ENCODE measurements at regions not wholly inside any gene's neighbourhood (a gene's known extent, or its start where the extent isn't known, plus 50 kb on each side); places are given as distances from the start of the nearest gene placed in this dataset.

DNA sequence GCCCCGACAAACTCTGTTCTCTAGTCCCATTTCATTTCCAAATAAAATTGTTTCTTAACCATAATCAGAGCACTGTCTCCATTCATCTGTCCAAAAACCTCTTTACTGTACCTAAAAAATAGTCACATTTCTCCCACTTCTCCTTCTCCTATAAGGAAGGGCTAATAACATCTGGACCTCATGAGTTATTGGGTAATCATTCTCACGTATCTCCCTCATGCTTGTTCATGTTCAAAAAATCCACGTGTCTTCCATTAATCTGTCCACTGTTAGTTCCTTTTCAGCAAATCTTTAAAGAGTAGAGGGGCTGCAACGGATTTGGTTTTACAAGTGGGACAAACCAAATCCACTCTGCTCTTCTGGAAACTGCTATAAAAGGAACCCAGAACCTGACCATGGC, 1418.8 kb downstream of the MRPL39 start:
- Mint-ChIP-seq H3K36me3 (no peaks in the 10 kb centered on the region), H3K9me3 (no peaks in the 10 kb centered on the region), H3K4me3 (no peak overlapping the region), H3K4me1 (ENCODE audit: low read depth) (no peaks in the 10 kb centered on the region), H3K27ac (no peak overlapping the region), H3K27me3 (no peaks in the 10 kb centered on the region)
- ChIA-PET CTCF (no interaction called here), POLR2A (no interaction called here)
- no peak for DNase-seq
- intact Hi-C loops (cut with micrococcal nuclease), result no loop called here

DNA sequence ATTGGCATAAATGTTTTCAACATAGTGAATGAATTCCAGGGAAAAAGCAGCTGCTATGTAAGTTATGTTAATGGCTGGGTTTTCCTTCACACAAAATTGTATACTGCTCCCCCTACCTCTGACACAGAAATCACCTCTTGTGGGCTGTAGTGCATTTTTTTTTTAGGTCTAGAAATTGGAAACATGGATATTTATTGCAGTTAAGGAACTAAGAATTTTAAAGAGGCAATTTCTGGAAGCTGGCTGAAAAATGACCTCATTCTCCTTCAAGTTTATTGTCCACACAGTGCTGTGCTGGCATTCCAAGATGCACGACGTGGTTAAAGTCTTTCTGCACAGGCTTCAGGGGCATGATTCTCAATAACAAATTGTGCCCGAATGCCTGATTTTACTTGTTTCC, 1424.2 kb downstream of the MRPL39 start:
- peaks cover 9% of the 10 kb centered on the region for H3K9me3 Mint-ChIP-seq
- no peaks in the 10 kb centered on the region for H3K36me3 Mint-ChIP-seq
- no peak for DNase-seq
- ChIA-PET CTCF (no interaction called here), POLR2A (no interaction called here)
- no peaks in the 10 kb centered on the region for H3K27me3 Mint-ChIP-seq
- intact Hi-C loops (cut with micrococcal nuclease), result no loop called here
- H3K4me3 Mint-ChIP-seq, result no peak overlapping the region
- H3K4me1 Mint-ChIP-seq (ENCODE audit: low read depth), result no peaks in the 10 kb centered on the region
- H3K27ac Mint-ChIP-seq, result no peak overlapping the region

DNA sequence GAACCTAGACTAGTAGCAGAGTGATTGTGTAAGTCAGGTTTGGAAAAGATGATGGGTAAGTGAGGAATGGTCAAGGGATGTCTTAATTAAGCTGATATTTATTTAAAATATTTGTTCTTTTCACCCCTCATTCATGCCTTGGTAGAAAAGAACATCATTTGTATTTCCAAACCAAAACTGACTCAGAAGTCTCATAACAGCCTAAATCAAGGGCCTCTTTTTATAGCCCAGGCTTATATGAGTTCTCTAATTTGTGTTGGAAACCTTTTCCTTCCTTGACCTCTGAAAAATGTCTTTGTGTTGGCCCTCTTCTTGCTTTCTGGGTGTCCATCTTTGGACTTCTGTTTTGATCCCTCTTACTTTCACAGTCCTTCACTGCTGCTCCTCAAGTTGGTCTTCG, 1428.2 kb downstream of the MRPL39 start:
- Mint-ChIP-seq H3K9me3 (peaks cover 9% of the 10 kb centered on the region), H3K27me3 (no peaks in the 10 kb centered on the region), H3K27ac (no peak overlapping the region), H3K4me1 (ENCODE audit: low read depth) (no peaks in the 10 kb centered on the region), H3K4me3 (no peak overlapping the region), H3K36me3 (no peaks in the 10 kb centered on the region)
- no peak for DNase-seq
- ChIA-PET CTCF (no interaction called here), POLR2A (no interaction called here)
- intact Hi-C loops (cut with micrococcal nuclease), result no loop called here

DNA sequence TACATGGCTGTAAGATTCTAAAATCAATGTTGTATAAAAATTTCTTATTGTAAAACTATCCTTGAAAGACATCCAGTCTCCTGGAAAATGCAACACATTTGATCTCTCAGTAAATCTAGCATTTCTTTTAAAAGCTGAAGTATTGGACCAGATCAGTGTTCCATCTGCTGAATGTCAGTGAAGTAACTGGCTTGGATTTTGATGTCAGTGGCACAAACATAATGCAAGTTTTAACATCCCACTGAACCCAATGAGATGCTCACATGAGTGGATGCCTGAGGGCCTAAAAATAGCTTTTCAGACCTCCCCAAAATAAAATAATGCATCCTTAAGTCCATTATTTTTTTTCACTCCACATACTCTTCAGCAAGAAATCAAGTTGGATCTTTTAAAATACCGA, 1432.2 kb downstream of the MRPL39 start:
- Mint-ChIP-seq H3K4me1 (ENCODE audit: low read depth) (no peaks in the 10 kb centered on the region), H3K4me3 (no peak overlapping the region), H3K27me3 (no peaks in the 10 kb centered on the region), H3K36me3 (no peaks in the 10 kb centered on the region), H3K27ac (no peak overlapping the region), H3K9me3 (peaks cover 9% of the 10 kb centered on the region)
- intact Hi-C loops (cut with micrococcal nuclease), result no loop called here
- CTCF ChIA-PET, result no interaction called here
- DNase-seq, result no peak
- POLR2A ChIA-PET, result no interaction called here

DNA sequence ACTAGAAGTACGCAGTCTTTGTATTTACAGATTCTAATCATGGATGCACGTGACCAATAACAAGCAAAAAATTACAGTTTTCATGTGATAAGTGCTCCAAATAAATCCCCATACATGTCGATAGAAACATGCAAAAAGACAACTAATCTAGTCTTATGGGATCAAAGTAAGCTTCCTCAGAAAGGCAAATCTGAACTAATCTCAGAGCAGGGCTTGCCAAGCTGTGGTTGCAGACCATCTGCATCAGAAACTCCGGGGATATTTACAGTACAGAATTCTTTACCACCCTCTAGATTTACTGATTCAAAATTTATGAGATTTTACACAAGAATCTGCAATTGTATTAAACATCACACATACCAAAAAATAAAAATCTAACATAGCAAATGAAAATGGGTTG, 1435.5 kb downstream of the MRPL39 start:
- Mint-ChIP-seq H3K36me3 (no peaks in the 10 kb centered on the region), H3K9me3 (no peaks in the 10 kb centered on the region), H3K27me3 (no peaks in the 10 kb centered on the region), H3K4me3 (no peak overlapping the region), H3K4me1 (ENCODE audit: low read depth) (no peaks in the 10 kb centered on the region), H3K27ac (no peak overlapping the region)
- ChIA-PET POLR2A (no interaction called here), CTCF (no interaction called here)
- intact Hi-C loops (cut with micrococcal nuclease), result no loop called here
- DNase-seq, result no peak

DNA sequence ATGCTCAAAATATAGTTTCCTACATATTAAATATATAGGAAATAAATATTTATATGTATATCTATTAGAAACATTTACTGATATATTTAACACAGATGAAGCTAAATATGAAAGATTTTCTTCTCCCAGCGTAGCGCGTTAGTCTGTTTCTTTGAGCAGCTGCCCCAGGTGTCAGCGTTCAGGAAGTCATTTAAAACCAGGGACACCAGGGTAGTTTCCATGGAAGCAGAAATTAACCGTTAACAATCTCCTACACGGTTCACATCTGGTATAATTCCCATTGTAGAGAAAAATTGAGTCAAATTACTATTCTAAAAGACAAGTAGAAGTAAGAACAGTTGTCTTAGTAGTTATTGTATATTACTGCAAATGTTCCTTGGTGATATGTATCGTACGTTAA, 1443.7 kb downstream of the MRPL39 start:
- intact Hi-C loops (cut with micrococcal nuclease), result no loop called here
- no peaks in the 10 kb centered on the region for H3K9me3 Mint-ChIP-seq

DNA sequence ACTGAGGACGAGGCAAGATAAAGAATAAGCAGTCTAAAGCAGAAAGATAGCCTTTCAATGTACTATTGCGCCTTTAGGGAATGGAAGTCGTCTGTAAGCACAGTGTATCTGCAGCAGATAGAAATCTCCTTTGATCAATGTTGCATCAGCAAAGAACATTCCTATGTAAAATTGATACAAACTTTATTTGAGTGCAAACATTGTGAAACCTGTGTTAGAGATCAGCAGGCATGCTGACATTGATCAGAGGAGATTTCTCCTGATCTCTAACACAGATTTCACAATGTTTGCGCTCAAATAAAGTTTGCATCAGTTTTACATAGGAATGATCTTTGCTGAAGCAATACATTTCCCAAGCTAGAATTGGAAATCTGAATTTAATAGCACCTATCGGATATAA, 1446.8 kb downstream of the MRPL39 start:
- POLR2A ChIA-PET, result no interaction called here
- CTCF ChIA-PET, result no interaction called here
- H3K9me3 Mint-ChIP-seq, result no peaks in the 10 kb centered on the region
- no peaks in the 10 kb centered on the region for H3K4me1 Mint-ChIP-seq (ENCODE audit: low read depth)
- DNase-seq, result no peak
- no peaks in the 10 kb centered on the region for H3K27me3 Mint-ChIP-seq
- H3K4me3 Mint-ChIP-seq, result no peak overlapping the region
- H3K36me3 Mint-ChIP-seq, result no peaks in the 10 kb centered on the region
- intact Hi-C loops (cut with micrococcal nuclease), result no loop called here
- no peak overlapping the region for H3K27ac Mint-ChIP-seq

More for the DNA sequence above, 1443.7 kb downstream of the MRPL39 start:
- Mint-ChIP-seq H3K36me3 (no peaks in the 10 kb centered on the region), H3K27ac (no peak overlapping the region), H3K4me1 (ENCODE audit: low read depth) (no peaks in the 10 kb centered on the region), H3K27me3 (no peaks in the 10 kb centered on the region), H3K4me3 (no peak overlapping the region)
- ChIA-PET POLR2A (no interaction called here), CTCF (no interaction called here)
- no peak for DNase-seq

DNA sequence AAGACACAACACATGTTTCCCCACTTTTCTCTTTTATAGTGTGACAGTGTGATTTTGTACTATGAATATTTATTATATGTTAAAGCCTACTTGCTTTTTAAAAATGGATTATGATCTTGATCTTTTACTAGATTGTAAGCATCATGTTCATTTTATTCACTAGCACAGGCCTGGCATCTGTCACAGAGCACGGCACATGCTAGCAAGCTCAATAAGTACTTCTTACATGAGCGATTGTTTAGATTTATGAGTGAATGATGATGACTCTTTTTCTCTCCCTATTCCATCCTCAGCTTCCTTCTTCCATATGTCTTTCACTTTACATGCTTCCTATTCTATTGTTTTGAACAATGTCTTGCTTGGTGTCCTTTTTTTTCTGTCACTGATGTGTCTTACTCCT, 1454.1 kb downstream of the MRPL39 start:
- Mint-ChIP-seq H3K4me1 (ENCODE audit: low read depth) (no peaks in the 10 kb centered on the region), H3K27me3 (no peaks in the 10 kb centered on the region), H3K9me3 (no peaks in the 10 kb centered on the region), H3K4me3 (no peak overlapping the region), H3K27ac (no peak overlapping the region), H3K36me3 (no peaks in the 10 kb centered on the region)
- no peak for DNase-seq
- intact Hi-C loops (cut with micrococcal nuclease), result no loop called here
- ChIA-PET CTCF (no interaction called here), POLR2A (no interaction called here)

DNA sequence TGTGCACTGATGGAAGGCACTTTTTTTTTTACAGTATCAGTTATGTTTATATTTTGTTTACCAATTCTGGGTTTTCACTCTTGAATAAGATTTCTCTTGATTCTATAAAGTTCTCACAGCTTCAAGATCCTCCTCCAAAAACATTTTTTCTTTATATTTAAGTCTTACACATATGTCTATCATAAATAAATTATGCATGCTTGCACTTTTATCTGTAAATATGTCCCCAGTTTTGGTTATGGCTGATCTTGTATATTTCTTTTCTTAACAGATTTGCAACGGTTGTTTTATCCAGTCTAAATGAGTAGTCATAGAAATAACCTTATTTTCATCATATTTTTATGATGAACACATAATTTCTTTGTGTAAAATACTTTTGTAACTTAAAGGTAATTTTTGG, 1456.5 kb downstream of the MRPL39 start:
- CTCF ChIA-PET, result no interaction called here
- no peak overlapping the region for H3K27ac Mint-ChIP-seq

DNA sequence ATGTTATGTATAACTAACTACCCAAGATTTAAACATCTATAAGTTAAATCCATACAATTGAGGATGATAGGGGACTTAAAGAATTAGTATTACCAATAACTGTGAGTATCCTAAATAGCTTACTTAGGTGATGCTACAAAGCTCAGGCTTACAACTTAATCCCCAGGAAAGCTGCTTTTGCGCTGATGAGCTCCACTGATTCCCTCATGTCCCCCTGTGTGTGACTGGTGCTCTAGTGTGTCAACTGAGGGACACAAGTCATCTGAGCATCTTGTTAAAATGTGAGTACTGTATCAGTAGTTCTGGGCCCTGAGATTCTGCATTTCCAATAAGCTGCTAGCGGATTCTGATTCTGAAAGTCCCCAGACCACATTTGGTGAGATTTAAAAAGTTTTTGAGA, 1458.8 kb downstream of the MRPL39 start:
- H3K27me3 Mint-ChIP-seq, result no peaks in the 10 kb centered on the region
- intact Hi-C loops (cut with micrococcal nuclease), result no loop called here
- peaks cover 3% of the 10 kb centered on the region for H3K9me3 Mint-ChIP-seq
- H3K4me3 Mint-ChIP-seq, result no peak overlapping the region
- H3K4me1 Mint-ChIP-seq (ENCODE audit: low read depth), result no peaks in the 10 kb centered on the region
- no peaks in the 10 kb centered on the region for H3K36me3 Mint-ChIP-seq
- no peak overlapping the region for H3K27ac Mint-ChIP-seq
- ChIA-PET CTCF (no interaction called here), POLR2A (no interaction called here)
- DNase-seq, result no peak

More for the DNA sequence above, 1456.5 kb downstream of the MRPL39 start:
- intact Hi-C loops (cut with micrococcal nuclease), result no loop called here
- no peak for DNase-seq
- Mint-ChIP-seq H3K36me3 (no peaks in the 10 kb centered on the region), H3K27me3 (no peaks in the 10 kb centered on the region), H3K4me3 (no peak overlapping the region), H3K9me3 (peaks cover 3% of the 10 kb centered on the region), H3K4me1 (ENCODE audit: low read depth) (no peaks in the 10 kb centered on the region)
- POLR2A ChIA-PET, result no interaction called here

DNA sequence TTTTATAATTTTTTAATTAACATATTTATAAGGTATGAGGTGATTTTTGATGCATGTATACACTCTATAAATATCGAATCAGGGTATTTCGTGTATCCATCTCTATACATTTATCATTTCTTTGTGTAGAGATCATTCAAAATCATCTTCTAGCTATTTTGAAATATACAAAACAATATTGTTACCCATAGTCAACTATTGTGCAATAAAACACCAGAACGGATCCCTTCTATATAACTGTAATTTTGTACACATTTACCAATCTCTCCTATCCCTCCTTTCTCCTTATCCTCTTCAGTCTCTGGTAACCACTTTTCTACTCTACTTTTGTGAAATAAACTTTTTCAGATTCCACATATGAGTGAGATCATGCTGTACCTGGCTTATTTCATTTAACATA, 1459.6 kb downstream of the MRPL39 start:
- Mint-ChIP-seq H3K27ac (no peak overlapping the region), H3K9me3 (peaks cover 3% of the 10 kb centered on the region), H3K36me3 (no peaks in the 10 kb centered on the region), H3K27me3 (no peaks in the 10 kb centered on the region), H3K4me1 (ENCODE audit: low read depth) (no peaks in the 10 kb centered on the region), H3K4me3 (no peak overlapping the region)
- ChIA-PET CTCF (no interaction called here), POLR2A (no interaction called here)
- intact Hi-C loops (cut with micrococcal nuclease), result no loop called here
- no peak for DNase-seq

DNA sequence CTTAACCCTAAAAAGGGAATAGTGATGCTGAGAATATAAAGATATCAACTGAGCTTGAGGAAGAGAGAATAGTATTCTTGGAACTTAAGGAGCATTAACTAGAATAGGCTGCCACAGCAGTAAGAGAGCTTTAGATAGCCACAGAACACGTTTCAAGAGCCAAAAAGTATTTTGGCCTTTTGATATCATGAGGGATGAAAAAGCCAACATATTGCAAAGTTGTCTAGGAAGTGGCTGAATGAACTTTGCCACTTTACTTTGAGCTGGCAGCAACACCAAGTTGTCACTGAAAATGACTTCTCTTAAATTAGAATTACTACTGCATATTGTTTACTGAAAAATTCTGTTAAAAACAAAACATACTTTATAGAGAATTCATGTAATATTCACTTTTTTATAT, 1476.2 kb downstream of the MRPL39 start:
- H3K36me3 Mint-ChIP-seq, result no peaks in the 10 kb centered on the region
- no peaks in the 10 kb centered on the region for H3K27me3 Mint-ChIP-seq
- no peaks in the 10 kb centered on the region for H3K4me1 Mint-ChIP-seq (ENCODE audit: low read depth)
- no peak overlapping the region for H3K27ac Mint-ChIP-seq
- intact Hi-C loops (cut with micrococcal nuclease), result no loop called here
- no peaks in the 10 kb centered on the region for H3K9me3 Mint-ChIP-seq
- POLR2A ChIA-PET, result no interaction called here
- CTCF ChIA-PET, result no interaction called here
- H3K4me3 Mint-ChIP-seq, result no peak overlapping the region
- DNase-seq, result no peak

DNA sequence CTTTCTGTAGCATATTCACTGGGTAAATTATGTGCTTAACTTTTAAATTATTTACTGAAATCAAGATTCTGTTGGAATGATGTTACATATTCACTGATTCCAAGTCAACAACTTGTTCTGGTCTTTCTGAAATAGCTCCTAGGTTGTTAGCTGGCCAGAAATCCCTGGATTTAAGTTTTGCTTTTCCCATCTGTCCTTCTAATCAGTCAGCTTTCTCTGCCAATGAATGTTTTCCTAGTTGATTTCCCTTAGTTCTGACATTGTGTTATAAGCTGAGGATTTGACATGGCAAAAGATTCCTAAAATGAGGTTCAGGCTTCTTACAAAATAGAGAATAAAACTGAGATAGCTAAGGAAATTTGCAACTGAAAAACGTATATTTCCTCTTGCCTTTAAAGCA, 1479.6 kb downstream of the MRPL39 start:
- intact Hi-C loops (cut with micrococcal nuclease), result no loop called here
- no peak overlapping the region for H3K4me3 Mint-ChIP-seq
- no peaks in the 10 kb centered on the region for H3K9me3 Mint-ChIP-seq
- no peaks in the 10 kb centered on the region for H3K27me3 Mint-ChIP-seq
- CTCF ChIA-PET, result no interaction called here
- H3K27ac Mint-ChIP-seq, result no peak overlapping the region
- no peak for DNase-seq
- H3K4me1 Mint-ChIP-seq (ENCODE audit: low read depth), result no peaks in the 10 kb centered on the region
- H3K36me3 Mint-ChIP-seq, result no peaks in the 10 kb centered on the region
- POLR2A ChIA-PET, result no interaction called here

DNA sequence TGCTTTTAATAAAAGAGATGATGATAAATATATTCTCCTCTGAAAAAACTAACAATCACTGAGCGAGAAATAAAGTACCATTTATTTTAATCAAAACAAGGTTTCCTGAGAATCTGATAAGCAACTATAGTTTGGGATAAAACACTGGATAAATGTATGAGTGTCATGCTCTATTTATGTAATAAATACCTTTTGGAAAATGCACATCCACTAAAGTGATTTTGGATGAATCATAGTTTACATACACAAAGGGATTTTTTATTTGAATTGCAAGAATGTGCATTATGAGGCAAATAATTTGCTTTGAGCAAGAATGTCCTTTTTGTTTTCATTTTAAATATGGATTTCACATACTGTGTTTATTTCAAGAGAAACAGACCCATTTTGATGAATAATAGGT, 1483.5 kb downstream of the MRPL39 start:
- H3K27ac Mint-ChIP-seq, result no peak overlapping the region
- no peaks in the 10 kb centered on the region for H3K9me3 Mint-ChIP-seq
- no peaks in the 10 kb centered on the region for H3K27me3 Mint-ChIP-seq
- ChIA-PET POLR2A (no interaction called here), CTCF (no interaction called here)
- intact Hi-C loops (cut with micrococcal nuclease), result no loop called here
- H3K4me1 Mint-ChIP-seq (ENCODE audit: low read depth), result no peaks in the 10 kb centered on the region
- no peak for DNase-seq
- no peak overlapping the region for H3K4me3 Mint-ChIP-seq
- H3K36me3 Mint-ChIP-seq, result no peaks in the 10 kb centered on the region

Data from activated CD4-positive, alpha-beta memory T cell treated with anti-CD3 and anti-CD28 coated beads for 36 hours (primary cell).